PC-9 (cell line): ENCODE measurements at regions not wholly inside any gene's neighbourhood (a gene's known extent, or its start where the extent isn't known, plus 50 kb on each side); places are given as distances from the start of the nearest gene placed in this dataset.

Experiments
- CTCF ChIP-seq: fragments of 200-600 bp; sonication (generic); conservative IDR thresholded peaks from 2 replicates; pipeline ENCODE4 v1.6.1; 2017; ENCODE audit warnings: mixed run types, antibody characterized with exemption, mild to moderate bottlenecking, moderate library complexity
- EZH2 ChIP-seq: fragments of 200-600 bp; sonication (generic); IDR thresholded peaks from 2 replicates; pipeline ENCODE4 v1.8.0; 2017; ENCODE audit warnings: antibody characterized with exemption, low read depth

DNA sequence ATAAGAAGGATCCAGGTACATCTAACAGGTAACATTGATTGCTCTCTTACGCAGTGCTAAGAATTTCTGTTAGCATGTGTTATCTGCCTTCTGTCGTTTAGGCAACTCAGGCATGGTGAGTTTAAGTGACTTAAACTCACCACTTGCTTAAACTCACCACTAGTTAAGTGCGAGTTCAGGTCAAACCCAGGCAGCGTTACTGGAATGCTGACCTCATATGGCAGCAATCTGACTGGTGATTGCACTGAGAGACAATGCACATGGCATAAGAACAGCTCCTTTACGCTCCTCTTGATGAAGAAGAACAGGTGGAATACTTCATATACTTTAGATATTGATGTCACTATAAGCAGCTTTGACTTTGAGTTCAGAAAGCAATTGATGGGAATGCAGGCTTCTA lies 954.1 kb downstream of the SOCS6 start:
- TF ChIP-seq CTCF = no peak
- no peak for TF ChIP-seq EZH2
